ENCODE measurements at regions not wholly inside any gene's neighbourhood (a gene's known extent, or its start where the extent isn't known, plus 50 kb on each side); places are given as distances from the start of the nearest gene placed in this dataset.
A peak's percentile ranks its signal among the peaks of the same experiment; 100 is the strongest.
"Not testable (repeated sequence)": the region's sequence is repeated elsewhere in the genome, so short reads cannot be mapped to it uniquely, and the experiment has no call there.

GRCh38 chr4:40681600-40681999, 51.9 kb upstream of the RBM47 start:
- no peak overlapping the region for H3K27ac ChIP-seq
- intact Hi-C loops (cut with DNase I; ENCODE audit: low total_unique reads): no loop called here
- H3K4me3 ChIP-seq: no peak overlapping the region
- H3K4me1 ChIP-seq: peaks cover 7 to 27% (median 10%) of the 10 kb centered on the region in 4 donors
- whole genome bisulfite sequencing, 5 donors: 58 to 77% (median 72%) methylated on average over 4 of the region's 4 CpGs
- H3K36me3 ChIP-seq: no peaks in the 10 kb centered on the region
- no peak for TF ChIP-seq POLR2AphosphoS5 (IDR thresholded peaks at IDR 0.05)
- no peak for TF ChIP-seq CTCF (IDR thresholded peaks at IDR 0.05)
- DNase-seq: no peak
- H3K27me3 ChIP-seq: no peaks in the 10 kb centered on the region
- H3K9me3 ChIP-seq: no peaks in the 10 kb centered on the region

GRCh38 chr4:40682290-40683101, 52.8 kb upstream of the RBM47 start:
- Histone ChIP-seq H3K36me3 (no peaks in the 10 kb centered on the region), H3K27ac (peak overlapping the region; percentile 45 to 64 (median 51)), H3K4me1 (peaks cover 7 to 27% (median 10%) of the 10 kb centered on the region in 4 donors), H3K4me3 (no peak overlapping the region), H3K27me3 (no peaks in the 10 kb centered on the region), H3K9me3 (no peaks in the 10 kb centered on the region)
- intact Hi-C loops (cut with DNase I; ENCODE audit: low total_unique reads): no loop called here
- TF ChIP-seq POLR2AphosphoS5 (IDR thresholded peaks at IDR 0.05) (peak in 2 of 3 donors; percentile 3 to 72), CTCF (IDR thresholded peaks at IDR 0.05) (no peak)
- WGBS, 5 donors: 52 to 69% (median 60%) methylated on average over 12 of the region's 12 CpGs
- DNase-seq: peak; percentile 39 to 40

- H3K9me3 ChIP-seq; H3K36me3 ChIP-seq; intact Hi-C loops (cut with DNase I; ENCODE audit: low total_unique reads); H3K27ac ChIP-seq; H3K27me3 ChIP-seq; H3K4me3 ChIP-seq; DNase-seq: not testable (repeated sequence)
- 90 to 96% (median 93%) methylated on average over 12 of the region's 12 CpGs for WGBS, 5 donors
- peaks cover 7 to 27% (median 10%) of the 10 kb centered on the region in 4 donors for H3K4me1 ChIP-seq
Measured at GRCh38 chr4:40683536-40684145, 54.0 kb upstream of the RBM47 start.

- Histone ChIP-seq H3K4me3 (no peak overlapping the region), H3K27me3 (no peaks in the 10 kb centered on the region), H3K27ac (no peak overlapping the region), H3K36me3 (no peaks in the 10 kb centered on the region), H3K9me3 (no peaks in the 10 kb centered on the region), H3K4me1 (peaks cover 7 to 27% (median 10%) of the 10 kb centered on the region in 4 donors)
- 75 to 87% (median 82%) methylated on average over 3 of the region's 3 CpGs for WGBS, 5 donors
- intact Hi-C loops (cut with DNase I; ENCODE audit: low total_unique reads): no loop called here
- DNase-seq: no peak
- TF ChIP-seq CTCF (IDR thresholded peaks at IDR 0.05): no peak
- no peak for TF ChIP-seq EP300 (IDR thresholded peaks at IDR 0.05)
- TF ChIP-seq POLR2AphosphoS5 (IDR thresholded peaks at IDR 0.05): no peak
- TF ChIP-seq POLR2A (IDR thresholded peaks at IDR 0.05): no peak
Measured at GRCh38 chr4:40684404-40684803, 54.7 kb upstream of the RBM47 start.

GRCh38 chr4:40685300-40685699, 55.6 kb upstream of the RBM47 start:
- intact Hi-C loops (cut with DNase I; ENCODE audit: low total_unique reads): no loop called here

More at GRCh38 chr4:40685300-40685699, 55.6 kb upstream of the RBM47 start:
- Histone ChIP-seq H3K4me3 (no peak overlapping the region), H3K36me3 (no peaks in the 10 kb centered on the region), H3K27me3 (no peaks in the 10 kb centered on the region), H3K4me1 (peaks cover 7 to 27% (median 10%) of the 10 kb centered on the region in 4 donors), H3K27ac (no peak overlapping the region), H3K9me3 (no peaks in the 10 kb centered on the region)
- WGBS, 5 donors: 90 to 98% (median 98%) methylated on average over 3 of the region's 3 CpGs
- no peak for DNase-seq
- TF ChIP-seq POLR2A (IDR thresholded peaks at IDR 0.05) (no peak), EP300 (IDR thresholded peaks at IDR 0.05) (no peak), POLR2AphosphoS5 (IDR thresholded peaks at IDR 0.05) (no peak), CTCF (IDR thresholded peaks at IDR 0.05) (no peak)

Data from stomach (tissue), 8 donors.